ENCODE measurements at regions not wholly inside any gene's neighbourhood (a gene's known extent, or its start where the extent isn't known, plus 50 kb on each side); places are given as distances from the start of the nearest gene placed in this dataset.
A peak's percentile ranks its signal among the peaks of the same experiment; 100 is the strongest.

DNA sequence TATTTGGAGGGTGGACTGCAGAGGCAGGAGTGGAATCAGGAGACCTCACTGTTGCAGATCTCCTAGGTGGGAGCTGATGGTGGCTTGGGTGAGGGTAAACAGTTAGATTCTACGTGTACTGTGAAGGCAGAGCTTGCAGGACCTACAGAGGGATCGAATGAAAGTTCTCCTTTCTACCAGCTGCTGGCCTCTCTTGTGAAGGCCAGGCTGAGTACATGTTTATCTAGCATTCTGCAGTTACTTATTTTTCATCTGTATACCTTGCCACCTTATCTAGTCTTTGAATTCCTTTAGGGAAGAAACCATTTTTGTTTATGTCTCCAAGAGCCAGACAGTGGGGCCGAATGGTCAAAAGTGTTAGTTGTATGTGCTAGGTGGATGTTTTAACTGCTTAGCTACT is 57.6 kb downstream of the PTTG1 start:
- H3K4me3 ChIP-seq (ENCODE audit: control insufficient read depth, low read depth, low read length), result no peak overlapping the region
- no peak for DNase-seq (ENCODE audit: low read depth)
- TF ChIP-seq, protein P1, sequence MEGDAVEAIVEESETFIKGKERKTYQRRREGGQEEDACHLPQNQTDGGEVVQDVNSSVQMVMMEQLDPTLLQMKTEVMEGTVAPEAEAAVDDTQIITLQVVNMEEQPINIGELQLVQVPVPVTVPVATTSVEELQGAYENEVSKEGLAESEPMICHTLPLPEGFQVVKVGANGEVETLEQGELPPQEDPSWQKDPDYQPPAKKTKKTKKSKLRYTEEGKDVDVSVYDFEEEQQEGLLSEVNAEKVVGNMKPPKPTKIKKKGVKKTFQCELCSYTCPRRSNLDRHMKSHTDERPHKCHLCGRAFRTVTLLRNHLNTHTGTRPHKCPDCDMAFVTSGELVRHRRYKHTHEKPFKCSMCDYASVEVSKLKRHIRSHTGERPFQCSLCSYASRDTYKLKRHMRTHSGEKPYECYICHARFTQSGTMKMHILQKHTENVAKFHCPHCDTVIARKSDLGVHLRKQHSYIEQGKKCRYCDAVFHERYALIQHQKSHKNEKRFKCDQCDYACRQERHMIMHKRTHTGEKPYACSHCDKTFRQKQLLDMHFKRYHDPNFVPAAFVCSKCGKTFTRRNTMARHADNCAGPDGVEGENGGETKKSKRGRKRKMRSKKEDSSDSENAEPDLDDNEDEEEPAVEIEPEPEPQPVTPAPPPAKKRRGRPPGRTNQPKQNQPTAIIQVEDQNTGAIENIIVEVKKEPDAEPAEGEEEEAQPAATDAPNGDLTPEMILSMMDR (conservative IDR thresholded peaks at IDR 0.05; ENCODE audit: control insufficient read depth, insufficient read depth, low read depth, low read length), result no peak

DNA sequence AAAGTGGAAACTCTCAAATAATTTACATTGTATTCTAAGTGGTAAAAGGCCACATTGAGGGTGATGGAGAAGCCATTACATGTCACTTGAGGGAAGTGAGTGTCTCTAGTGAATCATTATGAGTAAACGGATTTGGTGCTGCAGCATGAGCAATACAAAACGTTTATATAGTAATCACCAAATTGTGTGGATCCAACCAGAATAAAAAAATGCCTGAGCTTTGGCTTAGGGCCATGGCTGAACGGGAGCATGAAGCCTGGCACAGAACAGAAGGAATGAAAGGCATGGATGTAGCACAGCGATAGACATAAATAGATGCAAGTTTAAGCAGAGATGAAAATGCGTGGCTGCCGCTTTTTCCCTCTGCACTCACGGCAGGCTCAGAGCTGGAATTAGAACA is 58.3 kb downstream of the PTTG1 start:
- no peak overlapping the region for H3K4me3 ChIP-seq (ENCODE audit: control insufficient read depth, low read depth, low read length)
- TF ChIP-seq, protein P1 (conservative IDR thresholded peaks at IDR 0.05; ENCODE audit: control insufficient read depth, insufficient read depth, low read depth, low read length), result no peak
- peak; percentile 79 for DNase-seq (ENCODE audit: low read depth)

GRCh38 chr5:160480652-160481051 is 59.0 kb downstream of the PTTG1 start:
- DNase-seq (ENCODE audit: low read depth), result no peak
- TF ChIP-seq, protein P1 (conservative IDR thresholded peaks at IDR 0.05; ENCODE audit: control insufficient read depth, insufficient read depth, low read depth, low read length), result no peak
- H3K4me3 ChIP-seq (ENCODE audit: control insufficient read depth, low read depth, low read length), result no peak overlapping the region

GRCh38 chr5:160484678-160485077 is 63.0 kb downstream of the PTTG1 start:
- TF ChIP-seq, protein P1 (conservative IDR thresholded peaks at IDR 0.05; ENCODE audit: control insufficient read depth, insufficient read depth, low read depth, low read length), result no peak
- no peak for DNase-seq (ENCODE audit: low read depth)
- no peak overlapping the region for H3K4me3 ChIP-seq (ENCODE audit: control insufficient read depth, low read depth, low read length)

DNA sequence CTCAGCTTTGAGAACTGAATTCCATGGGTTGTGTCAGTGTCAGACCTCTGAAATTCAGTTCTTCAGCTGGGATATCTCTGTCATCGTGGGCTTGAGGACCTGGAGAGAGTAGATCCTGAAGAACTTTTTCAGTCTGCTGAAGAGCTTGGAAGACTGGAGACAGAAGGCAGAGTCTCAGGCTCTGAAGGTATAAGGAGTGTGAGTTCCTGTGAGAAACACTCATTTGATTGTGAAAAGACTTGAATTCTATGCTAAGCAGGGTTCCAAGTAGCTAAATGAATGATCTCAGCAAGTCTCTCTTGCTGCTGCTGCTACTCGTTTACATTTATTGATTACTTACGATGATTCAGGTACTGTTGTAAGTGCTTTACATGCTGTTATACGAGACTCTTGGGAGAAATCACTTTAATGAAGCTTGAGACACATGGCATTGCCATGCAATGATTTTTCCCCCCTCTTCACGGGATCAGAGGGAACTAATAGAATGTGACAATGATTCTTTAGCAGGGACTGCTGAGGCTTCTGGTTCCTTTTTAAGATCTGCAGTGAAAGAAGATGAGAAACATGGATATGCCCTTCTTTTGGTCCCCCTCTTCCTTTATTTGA is 63.8 kb downstream of the PTTG1 start:
- no peak for DNase-seq (ENCODE audit: low read depth)
- TF ChIP-seq, protein P1 (conservative IDR thresholded peaks at IDR 0.05; ENCODE audit: control insufficient read depth, insufficient read depth, low read depth, low read length), result no peak
- H3K4me3 ChIP-seq (ENCODE audit: control insufficient read depth, low read depth, low read length), result no peak overlapping the region

- TF ChIP-seq, protein P1 (conservative IDR thresholded peaks at IDR 0.05; ENCODE audit: control insufficient read depth, insufficient read depth, low read depth, low read length), result no peak
Measured at GRCh38 chr5:160486573-160486972, 64.9 kb downstream of the PTTG1 start.

More at GRCh38 chr5:160486573-160486972, 64.9 kb downstream of the PTTG1 start:
- no peak for DNase-seq (ENCODE audit: low read depth)
- H3K4me3 ChIP-seq (ENCODE audit: control insufficient read depth, low read depth, low read length), result no peak overlapping the region
